DOHH2 (cell line): ENCODE measurements at regions not wholly inside any gene's neighbourhood (a gene's known extent, or its start where the extent isn't known, plus 50 kb on each side); places are given as distances from the start of the nearest gene placed in this dataset.

ENCODE experiments used
- CTCF ChIP-seq: fragments of 200-600 bp; sonication (generic); IDR thresholded peaks from one replicate; pipeline ENCODE4 v1.5.1; 2014; ENCODE audit warnings: antibody characterized with exemption, mild to moderate bottlenecking, low read depth, low read length; ENCODE audit not compliant: poor library complexity, severe bottlenecking
- EZH2phosphoT487 ChIP-seq: fragments of 200-600 bp; sonication (generic); IDR thresholded peaks from 2 replicates; pipeline ENCODE4 v1.6.1; 2017; ENCODE audit warnings: borderline replicate concordance, mild to moderate bottlenecking, antibody characterized with exemption, low read length, moderate library complexity, mixed read lengths

GRCh38 chr21:24486973-24487372 is 1120.3 kb downstream of the MRPL39 start:
- TF ChIP-seq CTCF (no peak), EZH2phosphoT487 (no peak)
